Calu3 (cell line): ENCODE measurements at regions not wholly inside any gene's neighbourhood (a gene's known extent, or its start where the extent isn't known, plus 50 kb on each side); places are given as distances from the start of the nearest gene placed in this dataset.

Source experiments
- BruUV-seq: library from RNA; stranded (reverse); fragments of 400-500 nt; replicated peaks from 2 replicates; lab custom pipeline; 2021; lab: Mats Ljungman, UMichigan
- CTCF ChIA-PET: fragments of 300-600 bp; sonication (Branson Sonifier 250); formaldehyde crosslinking; loops from one replicate; lab custom pipeline; 2022; ENCODE audit warnings: antibody characterized with exemption; lab: Charles Lee
- DNase-seq: peaks from one replicate; pipeline ENCODE4 v3.0.0; 2022
- H3K27ac Mint-ChIP-seq: one replicate; pipeline ENCODE4 v1.8.0; 2022; ENCODE audit warnings: mixed read lengths; ENCODE audit not compliant: unreplicated experiment
- H3K27me3 Mint-ChIP-seq: one replicate; pipeline ENCODE4 v1.8.0; 2022; ENCODE audit warnings: mixed read lengths; ENCODE audit not compliant: unreplicated experiment
- H3K36me3 Mint-ChIP-seq: one replicate; pipeline ENCODE4 v1.8.0; 2022; ENCODE audit warnings: mild to moderate bottlenecking, moderate library complexity, mixed read lengths; ENCODE audit not compliant: insufficient read depth, unreplicated experiment
- H3K4me1 Mint-ChIP-seq: one replicate; pipeline ENCODE4 v1.8.0; 2022; ENCODE audit warnings: mild to moderate bottlenecking, low read depth, mixed read lengths; ENCODE audit not compliant: unreplicated experiment
- H3K4me3 Mint-ChIP-seq: one replicate; pipeline ENCODE4 v1.8.0; 2022; ENCODE audit warnings: mild to moderate bottlenecking, low read depth, moderate library complexity, mixed read lengths; ENCODE audit not compliant: unreplicated experiment
- H3K9me3 Mint-ChIP-seq: one replicate; pipeline ENCODE4 v1.8.0; 2022; ENCODE audit warnings: low read depth, mixed read lengths; ENCODE audit not compliant: unreplicated experiment
- CTCF ChIP-seq: fragments of 200-600 bp; IDR thresholded peaks from one replicate; pipeline ENCODE4 v1.8.0; 2022; ENCODE audit warnings: antibody characterized with exemption; ENCODE audit not compliant: unreplicated experiment
- intact Hi-C: fragments of 100-400 bp; cut with micrococcal nuclease; formaldehyde crosslinking; loops from one replicate; pipeline ENCODE4 v1.10.0; 2022; ENCODE audit not compliant: unreplicated experiment

- Mint-ChIP-seq H3K4me3 (no peak overlapping the region), H3K27me3 (no peaks in the 10 kb centered on the region), H3K4me1 (no peaks in the 10 kb centered on the region), H3K9me3 (peaks cover 2% of the 10 kb centered on the region), H3K27ac (no peak overlapping the region), H3K36me3 (no peaks in the 10 kb centered on the region)
- TF ChIP-seq CTCF, result no peak
- DNase-seq, result no peak
- CTCF ChIA-PET, result no interaction called here
- intact Hi-C loops, result no loop called here
- no TSS peak for BruUV-seq
Observed at GRCh38 chr2:12960671-12961070, 243.9 kb downstream of the TRIB2 start.

- Mint-ChIP-seq H3K4me3 (no peak overlapping the region), H3K27ac (no peak overlapping the region), H3K9me3 (peaks cover under 1% of the 10 kb centered on the region), H3K4me1 (no peaks in the 10 kb centered on the region), H3K36me3 (no peaks in the 10 kb centered on the region), H3K27me3 (no peaks in the 10 kb centered on the region)
- BruUV-seq, result no TSS peak
- CTCF ChIA-PET, result interaction anchor here (0.7 kb wide), 1 partner anchor 123 kb away, joined by 5 read pairs; no protein-coding TSS in a partner anchor
- no peak for TF ChIP-seq CTCF
- intact Hi-C loops, result no loop called here
- DNase-seq, result no peak
Observed at GRCh38 chr2:12964904-12965539, 248.3 kb downstream of the TRIB2 start.

GRCh38 chr2:12965540-12966269 is 249.0 kb downstream of the TRIB2 start:
- Mint-ChIP-seq H3K36me3 (no peaks in the 10 kb centered on the region), H3K4me1 (no peaks in the 10 kb centered on the region), H3K27me3 (no peaks in the 10 kb centered on the region), H3K27ac (no peak overlapping the region), H3K9me3 (no peaks in the 10 kb centered on the region), H3K4me3 (no peak overlapping the region)
- CTCF ChIA-PET, result interaction anchor here (0.6 to 0.7 kb wide), 2 partner anchors 124 to 1066 kb away, joined by 3 to 5 read pairs; no protein-coding TSS in a partner anchor
- intact Hi-C loops, result no loop called here
- DNase-seq, result no peak
- BruUV-seq, result no TSS peak
- no peak for TF ChIP-seq CTCF

- intact Hi-C loops, result no loop called here
- no peaks in the 10 kb centered on the region for H3K27me3 Mint-ChIP-seq
- BruUV-seq, result no TSS peak
- H3K4me3 Mint-ChIP-seq, result no peak overlapping the region
- no peak for DNase-seq
- no peak overlapping the region for H3K27ac Mint-ChIP-seq
- no peaks in the 10 kb centered on the region for H3K4me1 Mint-ChIP-seq
- no peaks in the 10 kb centered on the region for H3K36me3 Mint-ChIP-seq
- no peaks in the 10 kb centered on the region for H3K9me3 Mint-ChIP-seq
- no peak for TF ChIP-seq CTCF
- CTCF ChIA-PET, result no interaction called here
Observed at GRCh38 chr2:12967804-12968203, 251.1 kb downstream of the TRIB2 start.
